ENCODE measurements at regions not wholly inside any gene's neighbourhood (a gene's known extent, or its start where the extent isn't known, plus 50 kb on each side); places are given as distances from the start of the nearest gene placed in this dataset.

DNA sequence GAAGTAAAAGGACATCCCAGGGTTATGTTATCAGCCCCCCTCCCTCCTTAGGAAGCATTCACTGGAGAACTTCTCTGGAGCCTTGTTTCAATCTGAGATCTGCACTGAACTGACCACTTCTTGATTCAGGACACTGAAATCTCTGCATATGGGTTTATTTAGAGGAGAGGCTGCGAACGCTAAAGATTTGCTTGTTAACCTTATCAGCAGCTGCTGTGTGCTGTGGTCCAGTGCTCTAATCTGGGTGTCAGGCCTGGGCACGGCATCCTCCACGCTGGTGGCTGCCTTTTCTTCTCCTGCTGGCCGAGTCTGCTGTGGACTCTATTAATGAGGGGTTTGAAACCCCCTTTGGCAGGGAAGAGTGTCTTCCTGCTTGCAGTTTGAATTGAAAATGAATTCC lies 1094.7 kb upstream of the TENM3 start:
- intact Hi-C loops (cut with micrococcal nuclease), result no loop called here
- H3K4me1 ChIP-seq (ENCODE audit: control insufficient read depth in 1 of 2, insufficient read depth in 2 of 2, low read length in 2 of 2), result no peaks in the 10 kb centered on the region
- H3K27ac ChIP-seq (ENCODE audit: low read depth in 1 of 2, low read length in 2 of 2), result no peak overlapping the region
- peaks cover 0 to 1% (median 0%) of the 10 kb centered on the region in 3 donors for H3K27me3 Mint-ChIP-seq (ENCODE audit: low read depth in 3 of 3)
- no peaks in the 10 kb centered on the region for H3K79me2 ChIP-seq (ENCODE audit: insufficient read depth, low read length)
- no peaks in the 10 kb centered on the region for H3K36me3 ChIP-seq (replicated peaks in 1 of 2; ENCODE audit: control insufficient read depth in 1 of 2, insufficient read depth in 2 of 2, low read length in 2 of 2)
- no peaks in the 10 kb centered on the region for H3K27me3 ChIP-seq (ENCODE audit: control insufficient read depth in 2 of 2, insufficient read depth in 2 of 2, low read length in 2 of 2)
- WGBS (ENCODE audit: insufficient coverage), result 82% methylated on average over 4 of the region's 5 CpGs
- H3K4me3 Mint-ChIP-seq, result no peak overlapping the region
- no peaks in the 10 kb centered on the region for H3K9me3 Mint-ChIP-seq
- H3K4me1 Mint-ChIP-seq, result no peaks in the 10 kb centered on the region
- H3K9ac ChIP-seq (ENCODE audit: insufficient read depth, low read length, poor library complexity, severe bottlenecking), result no peak overlapping the region
- TF ChIP-seq, protein P1, sequence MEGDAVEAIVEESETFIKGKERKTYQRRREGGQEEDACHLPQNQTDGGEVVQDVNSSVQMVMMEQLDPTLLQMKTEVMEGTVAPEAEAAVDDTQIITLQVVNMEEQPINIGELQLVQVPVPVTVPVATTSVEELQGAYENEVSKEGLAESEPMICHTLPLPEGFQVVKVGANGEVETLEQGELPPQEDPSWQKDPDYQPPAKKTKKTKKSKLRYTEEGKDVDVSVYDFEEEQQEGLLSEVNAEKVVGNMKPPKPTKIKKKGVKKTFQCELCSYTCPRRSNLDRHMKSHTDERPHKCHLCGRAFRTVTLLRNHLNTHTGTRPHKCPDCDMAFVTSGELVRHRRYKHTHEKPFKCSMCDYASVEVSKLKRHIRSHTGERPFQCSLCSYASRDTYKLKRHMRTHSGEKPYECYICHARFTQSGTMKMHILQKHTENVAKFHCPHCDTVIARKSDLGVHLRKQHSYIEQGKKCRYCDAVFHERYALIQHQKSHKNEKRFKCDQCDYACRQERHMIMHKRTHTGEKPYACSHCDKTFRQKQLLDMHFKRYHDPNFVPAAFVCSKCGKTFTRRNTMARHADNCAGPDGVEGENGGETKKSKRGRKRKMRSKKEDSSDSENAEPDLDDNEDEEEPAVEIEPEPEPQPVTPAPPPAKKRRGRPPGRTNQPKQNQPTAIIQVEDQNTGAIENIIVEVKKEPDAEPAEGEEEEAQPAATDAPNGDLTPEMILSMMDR (IDR thresholded peaks at IDR 0.05), result no peak
- H3K36me3 Mint-ChIP-seq, result no peaks in the 10 kb centered on the region
- H4K20me1 ChIP-seq (ENCODE audit: insufficient read depth, low read length), result no peaks in the 10 kb centered on the region
- H3K9me3 ChIP-seq (replicated peaks in 1 of 2; ENCODE audit: control insufficient read depth in 1 of 2, insufficient read depth in 1 of 2, low read length in 2 of 2), result no peaks in the 10 kb centered on the region
- H3K27ac Mint-ChIP-seq, result no peak overlapping the region
- DNase-seq, result no peak
- H3K4me2 ChIP-seq (replicated peaks; ENCODE audit: extremely low read depth, low read length, poor library complexity, severe bottlenecking), result no peak overlapping the region
- H2AFZ ChIP-seq (ENCODE audit: insufficient read depth, low read depth, low read length, poor library complexity, severe bottlenecking), result no peak overlapping the region
- no peak overlapping the region for H3K4me3 ChIP-seq (replicated peaks in 1 of 3; ENCODE audit: low read depth in 2 of 3, low read length in 3 of 3)

DNA sequence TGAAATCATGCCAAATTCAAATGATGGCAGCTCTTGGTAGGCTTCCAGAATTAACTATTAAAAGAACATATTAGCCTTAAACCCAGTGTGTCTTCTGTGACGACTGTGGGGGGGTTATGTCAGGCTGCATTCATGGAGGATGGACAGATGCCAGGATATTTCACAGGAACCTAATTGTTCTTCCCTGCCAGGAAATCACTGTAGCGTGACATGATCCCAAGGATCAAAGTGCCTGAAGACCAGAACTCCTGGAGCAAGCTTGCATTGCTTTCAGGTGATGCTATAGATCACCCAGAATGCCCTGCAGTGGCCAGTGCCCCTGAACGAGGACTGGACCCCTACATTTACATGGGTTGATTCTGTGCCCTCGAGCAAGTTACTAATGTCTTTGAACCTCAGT lies 1093.0 kb upstream of the TENM3 start:
- Histone ChIP-seq H3K27me3 (ENCODE audit: control insufficient read depth in 2 of 2, insufficient read depth in 2 of 2, low read length in 2 of 2) (no peaks in the 10 kb centered on the region), H3K4me2 (replicated peaks; ENCODE audit: extremely low read depth, low read length, poor library complexity, severe bottlenecking) (no peak overlapping the region), H3K4me1 (ENCODE audit: control insufficient read depth in 1 of 2, insufficient read depth in 2 of 2, low read length in 2 of 2) (no peaks in the 10 kb centered on the region), H2AFZ (ENCODE audit: insufficient read depth, low read depth, low read length, poor library complexity, severe bottlenecking) (no peak overlapping the region), H3K9me3 (replicated peaks in 1 of 2; ENCODE audit: control insufficient read depth in 1 of 2, insufficient read depth in 1 of 2, low read length in 2 of 2) (no peaks in the 10 kb centered on the region), H3K79me2 (ENCODE audit: insufficient read depth, low read length) (no peaks in the 10 kb centered on the region), H3K4me3 (replicated peaks in 1 of 3; ENCODE audit: low read depth in 2 of 3, low read length in 3 of 3) (no peak overlapping the region), H3K27ac (ENCODE audit: low read depth in 1 of 2, low read length in 2 of 2) (no peak overlapping the region), H4K20me1 (ENCODE audit: insufficient read depth, low read length) (no peaks in the 10 kb centered on the region), H3K36me3 (replicated peaks in 1 of 2; ENCODE audit: control insufficient read depth in 1 of 2, insufficient read depth in 2 of 2, low read length in 2 of 2) (no peaks in the 10 kb centered on the region), H3K9ac (ENCODE audit: insufficient read depth, low read length, poor library complexity, severe bottlenecking) (no peak overlapping the region)
- Mint-ChIP-seq H3K27ac (no peak overlapping the region), H3K9me3 (no peaks in the 10 kb centered on the region), H3K36me3 (no peaks in the 10 kb centered on the region), H3K4me3 (no peak overlapping the region), H3K4me1 (no peaks in the 10 kb centered on the region), H3K27me3 (ENCODE audit: low read depth in 3 of 3) (peaks cover 0 to 1% (median 0%) of the 10 kb centered on the region in 3 donors)
- TF ChIP-seq, protein P1 (IDR thresholded peaks at IDR 0.05), result no peak
- intact Hi-C loops (cut with micrococcal nuclease), result no loop called here
- WGBS (ENCODE audit: insufficient coverage), result 78% methylated on average over 1 of the region's 4 CpGs
- no peak for DNase-seq

All from CD14-positive monocyte (primary cell).